GM18870 (cell line): ENCODE measurements at regions not wholly inside any gene's neighbourhood (a gene's known extent, or its start where the extent isn't known, plus 50 kb on each side); places are given as distances from the start of the nearest gene placed in this dataset.
A peak's percentile ranks its signal among the peaks of the same experiment; 100 is the strongest.

ENCODE experiments used
- ATAC-seq: cut with Tn5 transposase; IDR thresholded peaks from one replicate; pipeline ENCODE4 v1.9.1; 2021; ENCODE audit warnings: moderate library complexity; ENCODE audit not compliant: unreplicated experiment

DNA sequence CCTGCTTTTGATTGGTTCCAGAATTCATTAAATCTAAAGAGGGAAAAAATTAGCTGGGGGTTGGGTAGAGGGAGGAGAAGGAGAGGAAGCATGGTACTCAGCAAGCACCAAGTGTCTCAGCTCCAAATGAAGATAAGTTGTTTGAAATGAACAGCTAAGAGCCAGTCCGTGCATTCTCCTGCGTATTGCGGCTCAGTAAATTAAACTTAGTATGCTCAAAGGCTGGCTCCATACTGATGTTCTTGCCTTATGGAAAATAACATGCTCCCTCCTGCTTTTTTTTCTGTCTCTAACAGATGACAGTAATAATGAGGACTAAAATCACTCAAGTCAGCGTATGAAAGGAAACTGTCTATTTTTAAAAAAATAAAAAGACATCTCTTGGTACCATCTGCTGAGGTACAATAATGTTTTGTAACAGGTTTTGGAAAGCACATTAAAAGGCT, 161.0 kb downstream of the SPATA31D1 start:
- no peak for ATAC-seq

DNA sequence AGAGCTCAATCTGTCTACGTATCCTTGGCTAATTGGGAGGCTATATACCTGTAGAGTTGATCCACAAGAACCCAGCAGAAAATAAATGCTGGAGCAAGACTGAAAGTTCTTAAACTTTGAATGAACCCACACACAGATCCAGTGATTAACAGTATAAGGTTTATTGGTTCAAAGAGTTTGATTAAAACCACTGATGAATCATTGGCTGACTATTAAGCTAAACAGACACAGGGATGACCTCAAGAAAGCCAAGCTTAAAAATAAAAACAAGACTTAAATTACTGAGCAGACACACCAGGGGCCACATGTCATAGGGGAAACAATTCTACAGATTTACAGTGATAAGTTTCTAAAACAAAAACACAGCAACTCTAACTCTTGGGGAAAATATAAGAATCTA, 163.6 kb downstream of the SPATA31D1 start:
- ATAC-seq = no peak

DNA sequence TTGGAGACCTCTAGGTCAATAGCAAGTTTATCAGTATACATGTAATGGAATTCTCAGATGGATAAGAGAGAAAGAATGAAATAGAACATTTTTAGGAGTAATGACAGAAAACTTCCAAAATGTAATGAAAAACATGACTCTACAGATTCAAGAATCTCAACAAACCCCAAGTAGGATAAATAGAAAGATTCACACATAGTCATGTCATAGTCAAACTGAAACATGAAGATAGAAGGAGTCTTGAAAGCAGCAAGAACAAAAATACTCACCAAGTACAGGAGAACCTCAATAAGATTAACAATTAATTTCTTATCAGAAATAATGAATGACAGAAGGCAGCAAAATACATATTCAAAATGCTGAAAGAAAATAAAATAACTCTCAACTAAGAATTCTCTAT, 164.5 kb downstream of the SPATA31D1 start:
- peak; percentile 60 for ATAC-seq

DNA sequence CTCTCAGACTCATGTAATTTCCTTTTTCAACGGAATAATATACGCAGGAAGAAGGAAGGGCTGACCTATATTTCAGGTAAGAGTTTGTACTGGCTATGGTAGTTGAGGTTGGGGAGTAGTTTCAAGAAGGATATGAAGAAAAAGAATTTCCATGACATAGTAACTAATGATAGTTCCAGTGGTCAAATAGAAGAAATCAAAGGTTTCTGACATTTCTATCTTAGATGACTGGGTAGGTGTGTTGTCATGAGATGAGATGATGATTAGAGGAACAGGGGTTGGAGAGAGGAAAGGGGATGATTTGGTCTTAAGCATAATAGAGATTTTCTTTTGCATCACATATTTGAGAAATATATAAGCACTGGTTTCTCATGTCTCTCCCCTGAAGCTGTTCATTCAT, 166.0 kb downstream of the SPATA31D1 start:
- no peak for ATAC-seq

- no peak for ATAC-seq
Measured at GRCh38 chr9:82161876-82162275, 173.3 kb downstream of the SPATA31D1 start.

DNA sequence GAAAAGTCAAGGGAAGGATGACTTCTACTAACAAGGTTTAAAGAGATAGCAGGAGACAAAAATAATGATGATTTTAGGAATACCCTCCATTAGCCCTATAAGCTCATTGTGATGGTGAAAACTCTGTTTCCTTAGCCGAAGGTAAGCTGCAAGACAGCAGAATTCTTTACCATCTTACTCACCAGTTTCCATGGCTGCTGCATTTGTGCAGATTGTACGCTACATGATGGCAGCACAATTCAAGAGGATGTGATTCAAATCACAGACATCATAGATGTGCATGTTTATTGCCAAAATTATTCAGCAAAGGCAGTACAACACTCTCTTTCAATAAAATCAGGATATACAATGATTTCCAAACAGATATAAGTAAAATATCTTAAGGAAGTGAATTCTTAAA, 175.6 kb downstream of the SPATA31D1 start:
- ATAC-seq = no peak

DNA sequence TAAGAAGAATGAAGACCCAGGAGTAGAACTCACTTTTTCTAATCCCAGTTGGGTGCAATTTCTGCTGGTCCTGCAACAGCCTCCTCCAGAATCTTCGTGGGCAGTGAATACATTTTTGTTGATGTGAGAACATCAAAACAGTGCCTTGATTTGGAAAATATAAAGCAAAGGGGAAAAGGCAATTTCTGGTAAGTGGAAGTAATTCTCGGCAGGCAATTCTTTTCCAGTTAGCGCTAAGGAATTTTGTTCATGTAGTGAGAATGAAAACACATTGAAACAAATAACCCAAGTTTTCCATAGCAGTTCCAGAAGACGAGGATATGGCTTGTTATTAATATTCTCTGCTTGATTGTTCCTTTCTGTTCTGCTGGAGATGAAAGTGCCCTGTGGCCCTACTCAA, 178.7 kb downstream of the SPATA31D1 start:
- ATAC-seq = no peak

DNA sequence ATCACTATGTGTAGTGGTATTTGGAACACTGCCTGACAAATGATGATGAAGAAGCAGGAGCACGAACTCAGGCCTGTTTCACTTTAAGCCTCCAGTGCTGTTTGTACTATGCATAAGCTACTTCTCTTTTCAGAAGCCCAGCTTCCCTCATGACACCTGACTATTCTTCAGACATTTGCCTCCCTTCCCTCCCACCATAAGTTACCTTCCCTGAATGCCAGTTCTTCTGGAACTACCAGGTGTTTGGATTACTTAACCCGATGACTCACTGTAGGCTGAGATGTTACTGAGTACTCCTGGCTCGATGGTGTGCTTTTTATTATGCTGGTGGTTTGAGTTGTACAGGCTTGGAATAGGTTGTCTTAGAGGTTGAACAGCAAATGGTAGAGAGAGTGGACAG, 180.0 kb downstream of the SPATA31D1 start:
- no peak for ATAC-seq

DNA sequence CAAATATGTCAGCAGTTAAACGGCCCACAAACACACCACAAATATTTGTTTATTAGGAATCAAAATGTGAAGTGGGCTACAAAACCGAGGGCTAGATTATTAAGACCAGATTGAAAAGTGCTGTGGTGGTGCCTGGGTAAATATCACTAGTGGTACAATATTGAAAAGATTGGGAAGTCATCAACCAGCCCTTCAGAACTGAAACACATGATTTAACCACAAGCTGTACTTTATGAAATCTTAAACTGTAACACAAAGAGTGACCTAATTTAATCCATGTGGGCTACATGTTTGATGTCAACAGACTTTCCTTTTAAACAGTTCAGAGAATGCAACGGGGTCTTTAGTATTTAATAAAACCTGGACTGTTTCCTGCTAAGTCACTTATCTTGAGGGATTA, 182.3 kb downstream of the SPATA31D1 start:
- no peak for ATAC-seq

DNA sequence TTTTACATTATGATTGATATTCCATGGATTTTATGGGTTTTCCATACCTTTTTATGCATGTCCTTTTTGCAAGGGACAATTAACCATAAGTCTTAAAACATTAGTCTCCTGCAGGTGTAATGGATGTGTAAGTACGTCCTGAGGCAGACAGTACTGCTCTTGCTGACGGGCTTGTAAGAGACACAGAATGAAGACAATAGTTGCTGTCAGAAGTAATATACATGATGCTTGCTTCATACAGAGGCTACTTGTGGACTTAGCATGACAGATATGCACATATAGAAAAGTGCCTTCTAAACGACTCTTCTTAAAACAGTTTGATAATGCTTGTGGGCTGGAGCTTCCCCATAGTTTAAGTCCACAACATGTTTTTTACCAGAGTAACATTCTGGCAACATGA, 182.7 kb downstream of the SPATA31D1 start:
- no peak for ATAC-seq

- ATAC-seq = no peak
Measured at GRCh38 chr9:82180711-82181110, 192.1 kb downstream of the SPATA31D1 start.

DNA sequence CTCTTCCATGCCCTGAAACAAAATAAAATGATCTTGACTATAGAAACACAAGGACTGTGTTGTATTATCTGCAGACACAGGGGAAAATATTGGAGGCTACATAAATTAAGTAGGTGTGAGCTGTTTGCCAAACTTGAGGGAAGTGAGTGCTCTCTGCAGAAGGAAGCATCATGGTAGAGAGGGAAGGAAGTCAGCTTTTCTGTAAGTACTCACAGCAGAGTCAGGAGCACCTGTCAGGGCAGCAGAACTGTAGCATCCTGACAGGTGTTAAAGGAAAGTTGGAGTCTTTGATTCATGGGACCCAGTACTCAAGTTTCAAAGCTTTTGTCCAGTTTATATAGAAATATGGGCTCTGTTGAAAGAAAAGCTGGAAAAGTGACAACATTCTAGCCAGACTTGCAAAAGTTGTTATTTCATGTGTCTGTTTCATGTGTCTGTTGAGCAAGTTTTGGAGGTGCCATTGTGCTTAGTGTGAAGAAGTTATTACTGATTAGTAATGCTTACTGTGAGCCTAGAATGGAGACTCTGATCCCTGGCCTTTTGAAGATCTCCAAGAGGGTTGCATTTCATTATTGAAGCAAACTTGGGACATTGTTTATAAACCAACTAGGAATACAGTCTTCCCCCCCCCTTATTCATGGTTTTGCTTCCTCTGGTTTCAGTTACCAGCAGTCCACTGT, 194.7 kb downstream of the SPATA31D1 start:
- ATAC-seq = no peak

DNA sequence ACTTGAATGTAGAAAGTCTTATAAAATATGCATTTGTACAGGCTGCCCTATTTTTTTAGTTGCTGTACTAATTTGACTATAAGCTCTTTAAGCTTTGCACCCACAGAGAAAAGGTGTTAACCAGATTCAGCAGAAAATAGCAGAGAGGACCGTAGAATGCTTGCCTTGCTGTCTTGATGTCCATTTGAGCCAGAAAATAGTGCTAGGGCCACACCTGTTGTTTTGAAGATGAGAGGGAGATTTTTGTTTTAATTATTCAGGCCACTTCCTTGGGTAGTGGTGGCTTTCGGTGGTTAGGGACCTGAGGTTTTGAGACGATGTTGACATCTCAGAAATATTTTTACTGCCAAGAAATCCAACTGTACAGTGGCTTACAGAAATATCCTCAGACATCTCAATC, 196.0 kb downstream of the SPATA31D1 start:
- no peak for ATAC-seq

DNA sequence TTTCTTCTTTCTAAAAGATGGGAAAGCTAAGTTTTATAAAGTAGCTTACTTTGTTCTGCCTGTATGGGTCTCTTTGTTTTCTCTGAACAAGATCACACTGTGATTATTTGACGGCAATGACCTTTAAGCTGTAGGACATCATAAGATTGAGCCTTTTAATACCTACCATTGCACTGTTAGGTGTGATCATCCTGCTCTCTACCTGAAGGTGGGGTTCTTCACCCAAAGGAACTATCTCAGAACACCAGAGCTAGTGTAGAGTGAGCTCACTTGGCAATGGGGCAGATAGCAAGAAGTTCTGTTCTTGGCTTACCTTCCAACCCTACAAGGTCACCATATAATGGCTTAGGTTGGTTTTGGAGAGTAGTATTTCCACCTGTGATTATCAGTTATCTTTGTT, 200.2 kb downstream of the SPATA31D1 start:
- no peak for ATAC-seq

DNA sequence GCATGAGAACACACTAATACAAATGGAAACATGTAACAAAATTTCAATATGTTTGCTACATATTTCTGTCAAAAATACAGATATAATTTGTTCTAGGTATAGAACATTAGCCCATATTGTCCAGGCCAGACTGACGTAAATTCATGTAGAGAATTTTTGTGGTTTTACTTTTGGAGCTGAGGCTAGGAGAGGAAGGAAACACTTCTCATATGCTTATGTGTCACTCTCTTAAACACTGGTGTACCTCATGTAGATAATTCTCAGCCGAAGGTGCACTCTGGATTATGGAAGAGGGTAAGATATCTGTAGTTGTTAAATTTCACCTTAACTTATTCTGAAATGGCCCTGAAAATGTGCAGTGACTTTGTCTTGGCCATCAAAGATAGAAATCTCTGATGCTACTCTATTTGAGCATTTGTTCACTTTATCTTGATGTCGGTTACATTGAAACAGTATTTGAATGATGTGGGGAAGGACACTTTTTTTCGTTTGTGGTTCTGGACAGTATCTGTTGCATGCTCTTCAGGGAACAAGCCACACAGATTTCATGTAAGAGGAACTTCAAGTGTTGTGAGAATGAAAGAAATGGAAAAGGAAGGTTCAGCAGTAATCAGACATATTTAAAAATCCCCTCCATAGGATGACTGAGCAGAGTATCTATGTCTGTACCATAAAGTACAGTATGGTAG, 202.7 kb downstream of the SPATA31D1 start:
- ATAC-seq = no peak

DNA sequence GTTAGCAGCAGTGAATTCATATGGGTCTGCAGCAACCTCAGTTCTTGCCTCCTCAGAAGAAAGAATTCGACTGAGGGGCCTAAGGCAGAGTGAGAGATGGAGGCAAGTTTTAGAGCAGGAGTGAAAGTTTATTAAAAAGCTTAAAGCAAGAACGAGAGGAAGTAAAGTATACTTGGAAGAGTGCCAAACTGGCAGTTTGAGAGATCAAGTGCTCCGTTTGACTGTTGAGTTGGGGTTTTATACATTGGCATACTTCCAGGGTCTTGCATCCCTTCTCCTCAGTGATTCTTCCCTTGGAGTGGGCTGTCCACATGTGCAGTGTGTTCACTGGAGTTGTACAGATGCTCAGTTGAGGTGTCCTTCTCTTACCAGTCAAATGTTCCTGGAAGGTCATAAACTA, 203.6 kb downstream of the SPATA31D1 start:
- ATAC-seq = no peak

DNA sequence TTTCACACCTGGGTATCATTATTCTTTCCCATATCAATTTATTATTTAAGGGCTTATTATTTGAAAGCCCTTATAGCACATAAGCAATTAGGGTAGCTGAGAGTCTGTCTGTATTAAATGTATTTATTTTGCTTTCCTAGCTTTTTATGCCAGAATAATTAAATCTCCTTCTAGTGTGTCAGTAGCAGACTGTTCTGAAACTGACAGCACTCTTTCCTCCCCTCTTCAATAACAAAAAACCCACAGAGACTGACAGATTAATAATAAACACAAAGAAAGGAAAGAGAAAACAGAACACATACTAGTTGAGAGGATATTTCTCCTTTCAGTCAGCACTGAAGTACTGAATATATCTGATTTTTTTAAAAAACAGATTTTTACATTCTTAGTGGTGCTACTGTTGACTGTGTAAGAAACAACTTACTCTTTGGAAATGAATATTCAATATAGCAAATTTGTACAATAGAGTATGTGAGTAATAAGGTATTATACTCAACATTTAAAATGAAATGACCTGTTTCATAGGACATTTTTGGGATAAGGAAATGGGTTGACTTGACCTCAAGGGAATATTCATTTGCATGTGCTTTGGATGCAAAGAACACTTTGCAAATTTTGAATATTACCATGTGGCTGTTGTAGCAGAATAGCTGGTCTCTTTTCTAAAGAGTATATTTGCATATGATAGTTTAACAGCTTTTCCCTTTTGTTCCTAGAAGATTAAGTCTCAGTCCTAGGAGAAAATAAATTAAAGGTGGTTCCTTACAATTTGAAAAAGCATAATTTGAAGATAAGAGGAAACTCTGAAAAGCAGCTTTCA, 208.3 kb downstream of the SPATA31D1 start:
- no peak for ATAC-seq

- no peak for ATAC-seq
Measured at GRCh38 chr9:82201196-82201595, 212.6 kb downstream of the SPATA31D1 start.

GRCh38 chr9:82202808-82203207, 214.2 kb downstream of the SPATA31D1 start:
- ATAC-seq = no peak

DNA sequence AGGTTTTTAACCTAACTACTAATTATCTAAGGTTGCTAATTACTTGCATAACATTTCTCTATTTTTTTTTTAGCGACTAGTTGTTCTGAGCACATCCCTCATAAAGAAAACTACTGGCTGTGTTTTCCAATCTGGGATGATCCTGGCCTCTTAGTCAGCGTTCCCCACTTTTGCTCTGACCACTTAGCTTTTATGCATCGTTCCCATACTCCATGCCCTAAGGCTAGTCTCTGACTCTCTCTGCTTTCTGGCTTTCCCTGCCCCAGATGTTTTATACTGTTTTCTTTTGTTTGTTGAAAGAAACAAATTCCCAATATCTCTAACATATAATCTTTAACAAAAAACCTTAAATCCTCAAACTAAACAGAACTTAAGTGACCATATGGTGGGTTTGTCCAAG, 217.9 kb downstream of the SPATA31D1 start:
- no peak for ATAC-seq

DNA sequence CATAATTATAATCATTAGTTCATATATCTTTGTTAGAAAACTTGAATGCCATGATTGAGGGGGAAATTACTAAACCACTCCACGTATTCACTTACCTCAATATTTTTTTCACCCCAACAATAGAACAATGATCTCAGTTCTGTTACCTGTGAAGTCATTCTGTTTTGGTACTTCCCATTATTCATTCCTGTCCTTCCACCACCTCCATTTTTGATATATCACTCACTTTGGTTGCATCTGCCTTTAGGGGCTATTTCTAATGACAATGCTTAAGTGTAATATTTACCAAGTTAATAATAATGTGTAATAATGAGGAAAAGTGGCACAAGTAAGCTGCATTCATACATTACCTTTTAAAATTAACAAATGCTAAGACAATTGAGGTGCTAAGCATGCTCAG, 218.4 kb downstream of the SPATA31D1 start:
- ATAC-seq = no peak
